HCT116 (cell line): ENCODE measurements at regions not wholly inside any gene's neighbourhood (a gene's known extent, or its start where the extent isn't known, plus 50 kb on each side); places are given as distances from the start of the nearest gene placed in this dataset.

Experiments
- CBX3 ChIP-seq: IDR thresholded peaks from 2 replicates; pipeline ENCODE4 v1.6.1; 2012; ENCODE audit warnings: low read depth
- CEBPB ChIP-seq: IDR thresholded peaks from 2 replicates; pipeline ENCODE4 v1.6.1; 2012; ENCODE audit warnings: low read depth
- EGR1 ChIP-seq: IDR thresholded peaks from 2 replicates; pipeline ENCODE4 v1.6.1; 2012; ENCODE audit warnings: low read depth
- ELF1 ChIP-seq: IDR thresholded peaks from 2 replicates; pipeline ENCODE4 v1.6.1; 2012; ENCODE audit warnings: low read depth, borderline replicate concordance
- EZH2 ChIP-seq: fragments of 200-600 bp; sonication (generic); IDR thresholded peaks from 2 replicates; pipeline ENCODE4 v1.6.1; 2017; ENCODE audit warnings: antibody characterized with exemption, mixed run types
- EZH2phosphoT487 ChIP-seq: fragments of 200-600 bp; IDR thresholded peaks from 2 replicates; pipeline ENCODE4 v1.6.1; 2018; ENCODE audit warnings: antibody characterized with exemption, borderline replicate concordance
- POLR2A ChIP-seq: IDR thresholded peaks from 2 replicates; pipeline ENCODE4 v1.7.0; 2011; ENCODE audit warnings: borderline replicate concordance; ENCODE audit not compliant: insufficient read depth, insufficient read length; ENCODE audit errors: extremely low read depth
- POLR2AphosphoS5 ChIP-seq: IDR thresholded peaks from 2 replicates; pipeline ENCODE4 v1.6.1; 2011; ENCODE audit warnings: mild to moderate bottlenecking, low read depth, low read length, moderate library complexity
- TCF7L2 ChIP-seq: IDR thresholded peaks from 2 replicates; pipeline ENCODE4 v1.7.0; 2011; ENCODE audit warnings: borderline replicate concordance, inconsistent platforms; ENCODE audit not compliant: insufficient read depth, insufficient read length; ENCODE audit errors: extremely low read depth
- TF ChIP-seq, protein P1 (sequence below), 3 experiments: fragments of 200-600 bp in 1 of 3; sonication (generic) in 1 of 3; IDR thresholded peaks in 2 of 3; conservative IDR thresholded peaks in 1 of 3; 2 replicates each; pipeline ENCODE4 v1.5.1; 2012 to 2017; ENCODE audit warnings: low read depth in 2 of 3, low read length in 2 of 3, antibody characterized with exemption in 1 of 3, borderline replicate concordance in 1 of 3, control low read depth in 1 of 3, mild to moderate bottlenecking in 1 of 3, mixed read lengths in 1 of 3, mixed run types in 1 of 3, moderate library complexity in 1 of 3; ENCODE audit not compliant: insufficient read depth in 1 of 3
- TF ChIP-seq, protein P2 (sequence below): IDR thresholded peaks from 2 replicates; pipeline ENCODE4 v1.6.1; 2011; ENCODE audit warnings: mild to moderate bottlenecking, low read length, moderate library complexity; ENCODE audit not compliant: insufficient replicate concordance; ENCODE audit errors: extremely low read depth
- TF ChIP-seq, protein P3 (sequence below): IDR thresholded peaks from 2 replicates; pipeline ENCODE4 v1.6.1; 2012; ENCODE audit warnings: low read depth
- TF ChIP-seq, protein P4 (sequence below): IDR thresholded peaks from 2 replicates; pipeline ENCODE4 v1.6.1; 2012

DNA sequence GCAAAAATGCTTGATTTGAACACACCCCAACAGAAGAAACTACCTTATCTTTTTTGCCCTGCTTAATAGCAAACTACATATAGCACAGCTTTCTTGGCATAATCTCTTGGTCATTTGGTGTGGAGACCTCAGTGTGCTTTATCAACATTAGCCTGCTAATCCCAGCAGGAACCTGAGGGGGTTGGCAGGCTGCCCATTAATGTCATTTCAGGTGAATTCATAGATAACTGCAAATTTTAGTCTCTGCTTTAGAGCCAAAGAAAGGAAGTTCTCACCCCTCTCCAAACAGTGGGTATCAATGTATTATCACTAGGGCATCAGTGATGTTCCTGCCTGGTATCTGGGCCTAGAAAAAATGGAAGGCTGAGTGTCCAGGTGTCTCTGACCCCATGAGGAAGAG lies 489.0 kb downstream of the NTRK2 start:
- TF ChIP-seq, protein P1, sequence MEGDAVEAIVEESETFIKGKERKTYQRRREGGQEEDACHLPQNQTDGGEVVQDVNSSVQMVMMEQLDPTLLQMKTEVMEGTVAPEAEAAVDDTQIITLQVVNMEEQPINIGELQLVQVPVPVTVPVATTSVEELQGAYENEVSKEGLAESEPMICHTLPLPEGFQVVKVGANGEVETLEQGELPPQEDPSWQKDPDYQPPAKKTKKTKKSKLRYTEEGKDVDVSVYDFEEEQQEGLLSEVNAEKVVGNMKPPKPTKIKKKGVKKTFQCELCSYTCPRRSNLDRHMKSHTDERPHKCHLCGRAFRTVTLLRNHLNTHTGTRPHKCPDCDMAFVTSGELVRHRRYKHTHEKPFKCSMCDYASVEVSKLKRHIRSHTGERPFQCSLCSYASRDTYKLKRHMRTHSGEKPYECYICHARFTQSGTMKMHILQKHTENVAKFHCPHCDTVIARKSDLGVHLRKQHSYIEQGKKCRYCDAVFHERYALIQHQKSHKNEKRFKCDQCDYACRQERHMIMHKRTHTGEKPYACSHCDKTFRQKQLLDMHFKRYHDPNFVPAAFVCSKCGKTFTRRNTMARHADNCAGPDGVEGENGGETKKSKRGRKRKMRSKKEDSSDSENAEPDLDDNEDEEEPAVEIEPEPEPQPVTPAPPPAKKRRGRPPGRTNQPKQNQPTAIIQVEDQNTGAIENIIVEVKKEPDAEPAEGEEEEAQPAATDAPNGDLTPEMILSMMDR (IDR thresholded peaks at IDR 0.05 in 2 of 3, conservative IDR thresholded peaks at IDR 0.05 in 1 of 3; ENCODE audit: borderline replicate concordance in 1 of 3, insufficient read depth in 1 of 3, low read depth in 2 of 3, low read length in 2 of 3): no peak
- TF ChIP-seq POLR2A (no peak), POLR2AphosphoS5 (no peak), TCF7L2 (no peak), ELF1 (no peak), EZH2 (no peak), CBX3 (no peak), EZH2phosphoT487 (no peak), EGR1 (no peak), CEBPB (no peak)
- TF ChIP-seq, protein P2, sequence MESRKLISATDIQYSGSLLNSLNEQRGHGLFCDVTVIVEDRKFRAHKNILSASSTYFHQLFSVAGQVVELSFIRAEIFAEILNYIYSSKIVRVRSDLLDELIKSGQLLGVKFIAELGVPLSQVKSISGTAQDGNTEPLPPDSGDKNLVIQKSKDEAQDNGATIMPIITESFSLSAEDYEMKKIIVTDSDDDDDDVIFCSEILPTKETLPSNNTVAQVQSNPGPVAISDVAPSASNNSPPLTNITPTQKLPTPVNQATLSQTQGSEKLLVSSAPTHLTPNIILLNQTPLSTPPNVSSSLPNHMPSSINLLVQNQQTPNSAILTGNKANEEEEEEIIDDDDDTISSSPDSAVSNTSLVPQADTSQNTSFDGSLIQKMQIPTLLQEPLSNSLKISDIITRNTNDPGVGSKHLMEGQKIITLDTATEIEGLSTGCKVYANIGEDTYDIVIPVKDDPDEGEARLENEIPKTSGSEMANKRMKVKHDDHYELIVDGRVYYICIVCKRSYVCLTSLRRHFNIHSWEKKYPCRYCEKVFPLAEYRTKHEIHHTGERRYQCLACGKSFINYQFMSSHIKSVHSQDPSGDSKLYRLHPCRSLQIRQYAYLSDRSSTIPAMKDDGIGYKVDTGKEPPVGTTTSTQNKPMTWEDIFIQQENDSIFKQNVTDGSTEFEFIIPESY: no peak
- TF ChIP-seq, protein P3, sequence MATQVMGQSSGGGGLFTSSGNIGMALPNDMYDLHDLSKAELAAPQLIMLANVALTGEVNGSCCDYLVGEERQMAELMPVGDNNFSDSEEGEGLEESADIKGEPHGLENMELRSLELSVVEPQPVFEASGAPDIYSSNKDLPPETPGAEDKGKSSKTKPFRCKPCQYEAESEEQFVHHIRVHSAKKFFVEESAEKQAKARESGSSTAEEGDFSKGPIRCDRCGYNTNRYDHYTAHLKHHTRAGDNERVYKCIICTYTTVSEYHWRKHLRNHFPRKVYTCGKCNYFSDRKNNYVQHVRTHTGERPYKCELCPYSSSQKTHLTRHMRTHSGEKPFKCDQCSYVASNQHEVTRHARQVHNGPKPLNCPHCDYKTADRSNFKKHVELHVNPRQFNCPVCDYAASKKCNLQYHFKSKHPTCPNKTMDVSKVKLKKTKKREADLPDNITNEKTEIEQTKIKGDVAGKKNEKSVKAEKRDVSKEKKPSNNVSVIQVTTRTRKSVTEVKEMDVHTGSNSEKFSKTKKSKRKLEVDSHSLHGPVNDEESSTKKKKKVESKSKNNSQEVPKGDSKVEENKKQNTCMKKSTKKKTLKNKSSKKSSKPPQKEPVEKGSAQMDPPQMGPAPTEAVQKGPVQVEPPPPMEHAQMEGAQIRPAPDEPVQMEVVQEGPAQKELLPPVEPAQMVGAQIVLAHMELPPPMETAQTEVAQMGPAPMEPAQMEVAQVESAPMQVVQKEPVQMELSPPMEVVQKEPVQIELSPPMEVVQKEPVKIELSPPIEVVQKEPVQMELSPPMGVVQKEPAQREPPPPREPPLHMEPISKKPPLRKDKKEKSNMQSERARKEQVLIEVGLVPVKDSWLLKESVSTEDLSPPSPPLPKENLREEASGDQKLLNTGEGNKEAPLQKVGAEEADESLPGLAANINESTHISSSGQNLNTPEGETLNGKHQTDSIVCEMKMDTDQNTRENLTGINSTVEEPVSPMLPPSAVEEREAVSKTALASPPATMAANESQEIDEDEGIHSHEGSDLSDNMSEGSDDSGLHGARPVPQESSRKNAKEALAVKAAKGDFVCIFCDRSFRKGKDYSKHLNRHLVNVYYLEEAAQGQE: no peak
- TF ChIP-seq, protein P4, sequence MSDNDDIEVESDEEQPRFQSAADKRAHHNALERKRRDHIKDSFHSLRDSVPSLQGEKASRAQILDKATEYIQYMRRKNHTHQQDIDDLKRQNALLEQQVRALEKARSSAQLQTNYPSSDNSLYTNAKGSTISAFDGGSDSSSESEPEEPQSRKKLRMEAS: no peak
